H9 (cell line): ENCODE measurements at regions not wholly inside any gene's neighbourhood (a gene's known extent, or its start where the extent isn't known, plus 50 kb on each side); places are given as distances from the start of the nearest gene placed in this dataset.

Experiments used
- DNase-seq: peaks from one replicate; pipeline ENCODE4 v3.0.0-alpha.2; 2017
- H2AFZ ChIP-seq: one replicate; pipeline ENCODE4 v1.6.1; 2013; ENCODE audit warnings: mild to moderate bottlenecking, low read length, control low read depth, moderate library complexity
- H2AK5ac ChIP-seq: 2 replicates; pipeline ENCODE4 v1.6.1; 2013; ENCODE audit warnings: low read length, control low read depth, mixed read lengths; ENCODE audit not compliant: insufficient read length
- H2BK120ac ChIP-seq: one replicate; pipeline ENCODE4 v1.6.1; 2013; ENCODE audit warnings: low read depth, mild to moderate bottlenecking, low read length, control low read depth, inconsistent platforms; ENCODE audit not compliant: poor library complexity, severe bottlenecking
- H2BK12ac ChIP-seq: 2 replicates; pipeline ENCODE4 v1.6.1; 2013; ENCODE audit warnings: low read length, control low read depth, mixed read lengths, low read depth; ENCODE audit not compliant: insufficient read length
- H2BK15ac ChIP-seq: 2 replicates; pipeline ENCODE4 v1.6.1; 2013; ENCODE audit warnings: low read depth, low read length, control low read depth
- H2BK20ac ChIP-seq: one replicate; pipeline ENCODE4 v1.6.1; 2013; ENCODE audit warnings: low read depth, mild to moderate bottlenecking, low read length, control low read depth, inconsistent platforms; ENCODE audit not compliant: poor library complexity, severe bottlenecking
- H2BK5ac ChIP-seq: 2 replicates; pipeline ENCODE4 v1.6.1; 2013; ENCODE audit warnings: low read length, control low read depth, mixed read lengths; ENCODE audit not compliant: insufficient read length
- H3K14ac ChIP-seq: 2 replicates; pipeline ENCODE4 v1.6.1; 2013; ENCODE audit warnings: low read length, control low read depth; ENCODE audit not compliant: insufficient read depth
- H3K18ac ChIP-seq: 2 replicates; pipeline ENCODE4 v1.6.1; 2013; ENCODE audit warnings: low read depth, mild to moderate bottlenecking, mixed read lengths, low read length, control low read depth; ENCODE audit not compliant: insufficient read length
- H3K23ac ChIP-seq: 2 replicates; pipeline ENCODE4 v1.6.1; 2013; ENCODE audit warnings: low read length, control low read depth, mixed read lengths, low read depth; ENCODE audit not compliant: insufficient read length
- H3K23me2 ChIP-seq: 2 replicates; pipeline ENCODE4 v1.6.1; 2013; ENCODE audit warnings: low read depth, mild to moderate bottlenecking, mixed read lengths, low read length, control low read depth; ENCODE audit not compliant: insufficient read length, poor library complexity, severe bottlenecking
- H3K27ac ChIP-seq: 2 replicates; pipeline ENCODE4 v1.5.1; 2013; ENCODE audit warnings: low read length, control low read depth, mixed read lengths, low read depth; ENCODE audit not compliant: insufficient read length
- H3K27me3 ChIP-seq: 2 replicates; pipeline ENCODE4 v1.6.1; 2013; ENCODE audit warnings: low read length, control low read depth, inconsistent platforms; ENCODE audit not compliant: insufficient read depth
- H3K4ac ChIP-seq: 2 replicates; pipeline ENCODE4 v1.6.1; 2013; ENCODE audit warnings: low read depth, mild to moderate bottlenecking, control low read depth, inconsistent platforms, low read length, moderate library complexity
- H3K4me1 ChIP-seq: 2 replicates; pipeline ENCODE4 v1.6.1; 2013; ENCODE audit warnings: low read length, control low read depth, inconsistent platforms; ENCODE audit not compliant: insufficient read depth
- H3K4me2 ChIP-seq: 2 replicates; pipeline ENCODE4 v1.6.1; 2013; ENCODE audit warnings: low read length, control low read depth, mixed read lengths; ENCODE audit not compliant: insufficient read length, insufficient read depth
- H3K56ac ChIP-seq: 2 replicates; pipeline ENCODE4 v1.6.1; 2013; ENCODE audit warnings: low read depth, mild to moderate bottlenecking, mixed read lengths, low read length, control low read depth; ENCODE audit not compliant: insufficient read length
- H3K79me1 ChIP-seq: 2 replicates; pipeline ENCODE4 v1.6.1; 2013; ENCODE audit warnings: low read depth, mild to moderate bottlenecking, moderate library complexity, low read length, control low read depth, inconsistent platforms; ENCODE audit not compliant: insufficient read depth, poor library complexity, severe bottlenecking
- H3K79me2 ChIP-seq: 2 replicates; pipeline ENCODE4 v1.6.1; 2013; ENCODE audit warnings: low read length, control low read depth, inconsistent platforms; ENCODE audit not compliant: insufficient read depth
- H3K9ac ChIP-seq: 2 replicates; pipeline ENCODE4 v1.6.1; 2013; ENCODE audit warnings: low read length, control low read depth, mixed read lengths; ENCODE audit not compliant: insufficient read length; ENCODE audit errors: extremely low read depth
- H3K9me3 ChIP-seq: one replicate; pipeline ENCODE4 v1.6.1; 2013; ENCODE audit warnings: low read depth, low read length, inconsistent platforms; ENCODE audit not compliant: control insufficient read depth
- H3T11ph ChIP-seq: one replicate; pipeline ENCODE4 v1.6.1; 2013; ENCODE audit warnings: mild to moderate bottlenecking, low read length, control low read depth, inconsistent platforms
- H4K20me1 ChIP-seq: one replicate; pipeline ENCODE4 v1.6.1; 2013; ENCODE audit not compliant: control insufficient read depth, insufficient read length, insufficient read depth
- H4K5ac ChIP-seq: 2 replicates; pipeline ENCODE4 v1.6.1; 2013; ENCODE audit warnings: low read depth, mild to moderate bottlenecking, mixed read lengths, low read length, control low read depth; ENCODE audit not compliant: insufficient read length
- H4K8ac ChIP-seq: replicated peaks from 2 replicates; pipeline ENCODE4 v1.6.1; 2013; ENCODE audit warnings: low read length, control low read depth, mixed read lengths, low read depth; ENCODE audit not compliant: insufficient read length
- H4K91ac ChIP-seq: 2 replicates; pipeline ENCODE4 v1.6.1; 2013; ENCODE audit warnings: low read depth, mild to moderate bottlenecking, moderate library complexity, mixed read lengths, low read length, control low read depth; ENCODE audit not compliant: insufficient read length
- H3K27ac Mint-ChIP-seq, 3 experiments: 2 replicates in 2 of 3; 3 replicates in 1 of 3; pipeline ENCODE4 v1.8.0; 2020 to 2021; ENCODE audit warnings: mixed read lengths in 3 of 3, mild to moderate bottlenecking in 1 of 3, moderate library complexity in 1 of 3
- H3K27me3 Mint-ChIP-seq: 2 replicates; pipeline ENCODE4 v1.8.0; 2021; ENCODE audit warnings: low read depth, mild to moderate bottlenecking, moderate library complexity, mixed read lengths
- H3K36me3 Mint-ChIP-seq, 3 experiments: 2 replicates in 2 of 3; 3 replicates in 1 of 3; pipeline ENCODE4 v1.8.0; 2020 to 2021; ENCODE audit warnings: low read depth in 3 of 3, mixed read lengths in 3 of 3; ENCODE audit not compliant: insufficient read depth in 1 of 3
- H3K4me1 Mint-ChIP-seq, 2 experiments: 2 replicates each; pipeline ENCODE4 v1.8.0; 2020; ENCODE audit warnings: mixed read lengths in 2 of 2
- H3K4me3 Mint-ChIP-seq, 2 experiments: 2 replicates in 1 of 2; 3 replicates in 1 of 2; pipeline ENCODE4 v1.8.0; 2020 to 2021; ENCODE audit warnings: mild to moderate bottlenecking in 2 of 2, mixed read lengths in 2 of 2, moderate library complexity in 1 of 2
- H3K9me3 Mint-ChIP-seq, 2 experiments: 2 replicates in 1 of 2; 3 replicates in 1 of 2; pipeline ENCODE4 v1.8.0; 2020; ENCODE audit warnings: mild to moderate bottlenecking in 2 of 2, mixed read lengths in 2 of 2, moderate library complexity in 1 of 2
- WGBS: extraction: QIAGEN DNeasy Blood & Tissue Kit; methylation state at CpG from one replicate; pipeline ENCODE4 v1.1.7; 2013; ENCODE audit warnings: missing lambda C conversion rate, low lambda C conversion rate, mixed read lengths; ENCODE audit not compliant: insufficient read length; ENCODE audit errors: extremely low coverage; 5-methylcytosine and 5-hydroxymethylcytosine counted together
- TF ChIP-seq, protein P1 (sequence below): fragments of 200-600 bp; sonication (generic); conservative IDR thresholded peaks from 3 replicates; pipeline ENCODE4 v1.8.0; 2021; ENCODE audit warnings: antibody characterized with exemption, mild to moderate bottlenecking

DNA sequence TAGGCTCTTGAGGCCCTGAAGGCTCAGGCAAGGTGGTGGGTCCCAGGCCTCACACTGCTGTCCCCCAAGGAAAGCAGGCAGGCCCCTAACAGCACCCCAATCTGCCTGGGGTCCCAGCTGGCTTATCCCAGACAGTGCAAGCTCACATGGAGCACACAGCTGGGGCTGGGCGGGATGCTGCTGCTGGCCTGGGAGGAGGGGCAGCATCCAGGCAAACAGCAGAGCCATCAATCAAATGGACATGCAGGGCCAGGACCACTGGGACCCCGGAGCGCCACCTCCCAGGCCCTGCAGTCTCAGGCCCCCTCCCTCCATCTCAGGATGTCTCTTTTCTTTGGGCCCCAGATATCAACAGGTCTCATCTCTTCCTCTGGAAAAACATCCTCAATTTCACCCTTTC, 140.3 kb downstream of the BRD1 start:
- Histone ChIP-seq H3K9ac (no peak overlapping the region), H3K56ac (no peak overlapping the region), H3K23ac (no peak overlapping the region), H3T11ph (no peak overlapping the region), H2BK15ac (no peak overlapping the region), H3K4ac (no peak overlapping the region), H3K27ac (no peak overlapping the region), H2AK5ac (no peak overlapping the region), H3K14ac (no peak overlapping the region), H2BK120ac (no peak overlapping the region), H3K79me2 (no peaks in the 10 kb centered on the region), H3K9me3 (peaks cover 8% of the 10 kb centered on the region), H3K18ac (no peak overlapping the region), H4K8ac (no peak overlapping the region), H4K20me1 (no peaks in the 10 kb centered on the region), H2BK5ac (no peak overlapping the region), H3K4me1 (no peaks in the 10 kb centered on the region), H4K91ac (no peak overlapping the region), H2BK20ac (no peak overlapping the region), H2AFZ (no peak overlapping the region), H3K79me1 (no peaks in the 10 kb centered on the region), H3K23me2 (no peaks in the 10 kb centered on the region), H3K27me3 (no peaks in the 10 kb centered on the region), H3K4me2 (no peak overlapping the region), H2BK12ac (no peak overlapping the region), H4K5ac (no peak overlapping the region)
- Mint-ChIP-seq H3K4me1 (no peaks in the 10 kb centered on the region), H3K9me3 (peaks cover 20 to 22% of the 10 kb centered on the region in 2 experiments), H3K4me3 (no peak overlapping the region), H3K36me3 (peaks cover 0 to 17% (median 0%) of the 10 kb centered on the region in 3 experiments; a peak in 4 of 7 replicates), H3K27ac (peak overlapping the region in 1 of 3 experiments; percentile 40; a peak in 1 of 7 replicates), H3K27me3 (peaks cover 13% of the 10 kb centered on the region)
- TF ChIP-seq, protein P1, sequence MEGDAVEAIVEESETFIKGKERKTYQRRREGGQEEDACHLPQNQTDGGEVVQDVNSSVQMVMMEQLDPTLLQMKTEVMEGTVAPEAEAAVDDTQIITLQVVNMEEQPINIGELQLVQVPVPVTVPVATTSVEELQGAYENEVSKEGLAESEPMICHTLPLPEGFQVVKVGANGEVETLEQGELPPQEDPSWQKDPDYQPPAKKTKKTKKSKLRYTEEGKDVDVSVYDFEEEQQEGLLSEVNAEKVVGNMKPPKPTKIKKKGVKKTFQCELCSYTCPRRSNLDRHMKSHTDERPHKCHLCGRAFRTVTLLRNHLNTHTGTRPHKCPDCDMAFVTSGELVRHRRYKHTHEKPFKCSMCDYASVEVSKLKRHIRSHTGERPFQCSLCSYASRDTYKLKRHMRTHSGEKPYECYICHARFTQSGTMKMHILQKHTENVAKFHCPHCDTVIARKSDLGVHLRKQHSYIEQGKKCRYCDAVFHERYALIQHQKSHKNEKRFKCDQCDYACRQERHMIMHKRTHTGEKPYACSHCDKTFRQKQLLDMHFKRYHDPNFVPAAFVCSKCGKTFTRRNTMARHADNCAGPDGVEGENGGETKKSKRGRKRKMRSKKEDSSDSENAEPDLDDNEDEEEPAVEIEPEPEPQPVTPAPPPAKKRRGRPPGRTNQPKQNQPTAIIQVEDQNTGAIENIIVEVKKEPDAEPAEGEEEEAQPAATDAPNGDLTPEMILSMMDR = no peak
- WGBS = no CpG with 5 or more reads among the region's 3 CpGs
- no peak for DNase-seq
